ENCODE measurements at regions not wholly inside any gene's neighbourhood (a gene's known extent, or its start where the extent isn't known, plus 50 kb on each side); places are given as distances from the start of the nearest gene placed in this dataset.

- intact Hi-C loops (cut with micrococcal nuclease) = no loop called here
Observed at GRCh38 chr5:129399069-129399468, 61.0 kb upstream of the ADAMTS19 start.

DNA sequence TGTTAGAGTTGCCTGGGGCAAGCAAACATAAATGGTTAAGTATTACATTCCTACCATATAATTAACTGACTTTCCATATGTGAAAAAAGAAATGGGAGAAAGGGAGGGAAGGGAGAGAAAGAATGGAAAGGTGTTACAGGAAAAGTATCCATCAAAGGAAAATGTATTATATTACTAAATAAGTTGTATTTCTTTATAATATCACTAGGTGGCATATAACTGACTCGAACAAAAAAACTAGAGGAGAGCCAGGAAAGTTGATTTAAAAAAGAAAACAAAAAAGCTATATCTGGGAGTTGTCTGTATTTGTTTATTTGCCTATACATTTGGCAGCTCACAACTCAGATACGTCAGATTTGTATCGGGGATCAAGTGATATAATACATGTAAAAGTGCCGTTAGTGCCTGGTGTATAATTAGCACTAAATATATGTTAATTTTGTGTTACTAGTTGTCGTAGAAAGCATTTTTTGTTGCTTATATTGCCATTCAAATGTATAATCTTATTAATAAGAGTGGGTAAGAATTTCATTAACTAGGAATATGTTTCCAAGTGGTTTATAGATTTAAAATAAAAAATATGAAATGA, 59.6 kb upstream of the ADAMTS19 start:
- intact Hi-C loops (cut with micrococcal nuclease) = no loop called here

GRCh38 chr5:129405222-129405621, 54.9 kb upstream of the ADAMTS19 start:
- intact Hi-C loops (cut with micrococcal nuclease) = no loop called here

DNA sequence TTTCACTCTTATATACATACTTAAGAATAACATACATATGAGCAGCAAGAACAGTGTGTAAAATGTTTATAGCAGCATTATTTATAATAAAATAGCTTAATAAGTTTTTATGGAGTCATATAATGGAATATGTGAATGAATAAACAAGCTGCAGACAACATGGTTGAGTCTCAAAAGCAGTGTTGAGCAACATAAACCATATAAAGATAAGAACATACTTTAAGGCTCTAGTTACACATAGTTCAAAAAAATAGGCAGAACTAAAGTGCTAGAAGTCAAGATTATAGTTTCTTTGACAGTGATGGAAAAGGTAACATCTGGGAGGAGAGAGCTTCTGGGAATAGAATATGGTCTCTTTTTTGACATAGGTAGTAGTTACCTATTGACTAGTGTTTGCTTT, 53.7 kb upstream of the ADAMTS19 start:
- intact Hi-C loops (cut with micrococcal nuclease) = no loop called here

Measured in T-helper 1 cell treated with Interleukin-12 subunit alpha and Interleukin-12 subunit beta and Interleukin-4 antibody, amounts not matched to agents 30 ng/mL and 1 ng/mL, for 36 hours (primary cell).